EL (cell line): ENCODE measurements at regions not wholly inside any gene's neighbourhood (a gene's known extent, or its start where the extent isn't known, plus 50 kb on each side); places are given as distances from the start of the nearest gene placed in this dataset.
"Not testable (repeated sequence)": the region's sequence is repeated elsewhere in the genome, so short reads cannot be mapped to it uniquely, and the experiment has no call there.

Source experiments
- DNase-seq: peaks from one replicate; pipeline ENCODE4 v3.0.0-alpha.2; 2016

DNA sequence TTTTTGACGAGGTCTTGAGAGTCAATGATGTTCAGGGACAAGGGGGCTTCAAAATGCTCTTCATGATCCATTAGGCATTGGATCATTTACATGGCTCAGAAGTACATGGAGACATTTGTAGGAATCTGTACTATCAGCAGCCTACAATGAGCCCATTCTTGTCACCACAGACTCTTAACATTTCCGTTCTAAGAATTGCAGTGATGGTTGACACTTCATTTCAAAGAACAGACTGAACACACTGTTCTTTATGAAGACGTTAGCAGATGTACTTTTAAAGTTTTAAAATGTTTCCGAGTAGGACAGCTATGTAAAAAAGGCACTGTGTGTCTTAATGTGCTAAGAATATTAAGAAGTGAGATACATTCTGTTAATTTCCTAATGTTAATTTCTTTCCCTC lies 97.3 kb upstream of the GOT2 start:
- DNase-seq = no peak

DNA sequence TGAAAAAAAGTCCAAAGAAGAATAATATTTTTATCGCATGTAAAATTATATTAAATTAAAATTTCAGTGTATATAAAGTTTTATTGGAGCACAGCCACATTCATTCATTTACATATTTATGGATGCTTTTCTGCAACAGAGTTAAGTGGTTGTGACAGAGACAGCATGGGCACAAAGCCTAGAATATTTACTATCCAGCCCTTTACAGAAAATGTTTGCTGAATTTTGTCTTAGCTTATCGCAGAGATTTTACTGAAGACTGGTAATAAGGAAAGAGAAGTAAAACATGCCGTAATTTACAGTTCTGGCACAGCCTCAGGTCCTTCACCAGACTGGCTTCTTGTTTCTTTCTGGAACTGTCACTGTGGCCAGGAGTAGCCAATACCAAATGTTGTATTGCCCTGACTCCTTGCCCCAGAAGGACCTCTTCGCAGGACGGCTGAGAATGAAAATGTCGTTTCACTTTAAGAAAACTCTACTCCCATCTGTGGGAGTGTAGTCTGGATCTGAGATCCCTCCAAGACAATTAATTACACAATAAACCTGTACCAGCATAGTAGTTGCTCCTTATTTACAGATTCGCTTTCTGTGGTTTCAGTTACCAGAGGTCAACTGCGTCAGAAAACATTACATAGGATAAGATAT lies 94.9 kb upstream of the GOT2 start:
- DNase-seq = no peak

DNA sequence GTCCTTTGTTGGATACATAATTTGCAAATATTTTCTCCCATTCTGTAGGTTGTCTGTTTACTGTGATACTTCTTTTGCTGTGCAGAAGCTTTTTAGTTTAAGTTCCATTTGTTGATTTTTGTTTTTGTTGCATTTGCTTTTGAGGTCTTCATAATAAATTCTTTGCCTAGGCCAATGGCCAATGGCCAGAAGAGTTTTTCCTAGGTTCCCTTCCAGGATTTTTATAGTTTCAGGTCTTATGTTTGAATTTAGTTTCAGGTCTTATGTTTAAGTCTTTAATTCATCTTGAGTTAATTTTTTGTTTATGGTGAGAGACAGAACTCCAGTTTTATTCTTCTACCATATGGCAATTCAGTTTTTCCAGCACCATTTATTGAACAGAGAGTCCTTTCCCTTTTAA lies 90.1 kb upstream of the GOT2 start:
- no peak for DNase-seq

DNA sequence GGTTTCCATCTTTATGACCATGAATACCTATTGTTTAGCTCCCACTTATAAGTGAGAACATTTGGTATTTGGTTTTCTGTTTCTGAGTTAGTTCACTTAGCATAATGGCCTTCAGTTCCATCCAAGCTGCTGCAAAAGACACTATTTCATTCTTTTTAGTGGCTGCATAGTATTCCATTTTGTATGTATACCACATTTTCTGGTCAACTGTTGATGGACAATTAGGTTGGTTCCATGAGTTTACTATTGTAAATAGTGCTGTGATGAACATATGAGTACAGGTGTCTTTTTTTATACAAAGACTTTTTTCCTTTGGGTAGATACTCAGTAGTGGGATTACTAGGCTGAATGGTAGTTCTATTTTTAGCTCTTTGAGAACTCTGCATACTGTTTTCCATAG lies 87.8 kb upstream of the GOT2 start:
- DNase-seq = no peak

DNA sequence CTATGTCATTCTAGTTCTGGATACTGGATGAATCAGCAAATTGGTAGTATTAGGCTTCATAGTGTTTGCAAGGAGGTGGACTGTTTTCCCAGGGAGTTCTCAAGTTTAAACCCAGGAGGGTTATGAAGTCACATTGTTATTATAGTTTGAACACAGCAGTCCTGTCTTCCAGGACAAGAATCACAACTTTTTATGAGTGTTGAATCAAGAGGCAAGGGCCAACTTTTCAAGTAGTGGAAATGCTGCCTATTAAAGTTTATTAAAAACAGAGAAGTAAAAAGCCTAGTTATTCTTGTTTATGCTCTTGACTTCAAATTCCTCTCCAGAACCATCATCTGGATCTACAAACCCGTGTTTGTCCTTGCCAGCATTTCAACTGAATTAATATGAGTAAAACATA lies 86.3 kb upstream of the GOT2 start:
- DNase-seq = no peak

DNA sequence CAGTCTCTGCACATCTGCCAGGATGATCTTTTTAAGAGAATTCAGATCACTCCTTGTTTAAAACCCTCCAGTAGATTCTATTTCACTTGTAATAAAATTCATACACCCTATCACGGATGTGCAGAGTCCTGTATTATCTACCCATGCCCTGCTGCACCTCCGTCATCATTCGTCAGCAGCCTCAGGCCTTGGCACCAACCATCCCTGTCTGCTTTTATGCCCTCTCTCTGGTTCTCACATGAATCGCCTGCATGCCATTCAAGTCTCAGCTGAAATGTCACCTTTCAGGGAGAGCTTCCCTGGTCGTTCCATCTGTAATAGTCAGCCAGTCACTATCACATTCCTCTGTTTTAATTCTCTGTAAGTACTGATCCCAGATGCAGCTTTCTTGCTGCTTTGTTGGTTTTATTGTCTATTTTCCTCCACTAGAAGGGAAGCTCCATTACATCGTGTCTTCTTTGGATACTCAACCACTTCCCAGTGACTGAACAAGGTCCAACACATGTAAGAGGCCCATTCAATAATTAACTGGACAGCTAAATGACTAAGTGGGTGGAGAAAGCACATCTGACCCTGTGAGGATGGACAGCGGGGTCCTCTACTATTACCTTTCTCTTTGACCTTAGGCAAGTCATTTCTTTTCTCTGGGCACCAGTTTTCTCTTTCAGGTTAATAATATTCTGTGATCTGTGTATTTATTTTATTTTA lies 81.2 kb upstream of the GOT2 start:
- peak; percentile 49 for DNase-seq

DNA sequence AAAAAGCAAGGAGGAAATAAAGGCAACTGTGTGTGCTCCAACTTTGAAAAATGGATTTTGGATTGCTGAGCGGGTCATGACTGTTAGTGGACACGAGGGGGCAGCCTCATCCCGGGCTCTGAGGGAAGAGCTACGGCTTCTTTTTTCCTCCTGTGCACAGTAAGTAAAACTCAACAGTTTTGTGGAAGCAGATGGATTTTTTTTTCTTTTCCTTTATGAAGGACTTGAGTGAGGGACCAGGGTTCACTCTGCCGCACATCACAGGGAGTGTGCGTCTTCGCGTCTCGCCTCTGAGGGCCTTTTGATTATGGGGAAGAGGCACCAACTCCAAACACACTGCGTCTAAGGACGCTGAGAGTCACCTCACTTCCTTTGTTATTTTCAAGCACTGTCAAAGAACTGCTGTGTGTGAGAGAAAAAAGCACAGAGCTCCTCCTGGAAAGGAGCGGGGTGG lies 80.3 kb upstream of the GOT2 start:
- peak; percentile 57 for DNase-seq

DNA sequence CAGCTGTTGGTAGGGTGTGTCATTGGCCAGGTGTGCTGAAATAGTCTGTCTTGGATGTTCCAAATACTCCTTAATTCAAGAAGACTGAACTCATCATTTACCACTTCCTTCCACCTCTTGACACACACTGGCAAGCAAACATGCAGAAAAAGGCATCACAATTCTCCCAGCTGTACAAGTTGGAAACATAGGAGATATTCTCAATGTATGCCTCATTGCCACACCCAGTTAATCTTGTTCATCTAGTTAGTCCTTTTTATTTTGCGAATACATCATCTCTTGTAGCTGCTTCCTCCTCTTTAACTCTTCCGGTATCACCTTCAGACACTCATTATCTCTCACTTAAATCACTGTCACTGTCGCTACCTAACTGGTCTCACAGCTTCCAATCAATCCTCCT lies 75.1 kb upstream of the GOT2 start:
- no peak for DNase-seq

DNA sequence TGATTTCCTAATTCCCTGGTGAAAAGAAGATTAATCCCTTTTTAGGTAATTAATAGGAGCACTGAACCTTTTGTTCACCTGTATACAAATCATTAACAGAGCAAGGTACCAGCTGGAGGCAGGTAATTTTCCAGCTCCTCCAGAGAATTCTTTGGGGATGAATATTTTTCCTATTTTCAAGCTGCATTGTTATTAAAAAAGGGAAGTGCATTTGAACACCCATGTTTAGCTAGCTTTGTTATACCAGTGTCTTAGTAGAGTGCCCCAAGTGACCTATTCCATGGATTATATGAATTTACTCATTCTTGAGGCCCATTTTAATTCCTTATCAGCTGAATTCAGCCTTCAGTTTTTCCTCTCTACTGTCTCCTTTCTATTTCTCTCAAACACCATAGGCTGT lies 73.2 kb upstream of the GOT2 start:
- no peak for DNase-seq

DNA sequence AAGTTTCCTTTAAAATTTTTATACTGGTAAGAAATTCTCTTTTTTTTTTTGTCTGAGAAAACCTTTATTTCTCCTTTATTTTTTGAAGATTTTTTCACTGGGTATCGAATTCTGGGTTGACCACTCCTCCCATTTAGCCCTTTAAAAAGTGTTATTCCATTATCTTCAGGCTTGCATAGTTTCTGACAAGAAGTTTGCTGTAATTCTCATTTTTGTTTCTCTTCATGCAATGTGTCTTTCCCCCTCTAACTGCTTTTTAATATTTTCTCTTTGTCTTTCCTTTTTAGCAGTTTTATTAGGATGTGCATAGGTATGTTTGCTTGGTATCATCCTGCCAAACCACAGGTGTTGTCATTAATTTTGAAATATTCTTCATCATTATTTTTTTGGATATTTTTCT lies 67.7 kb upstream of the GOT2 start:
- no peak for DNase-seq

DNA sequence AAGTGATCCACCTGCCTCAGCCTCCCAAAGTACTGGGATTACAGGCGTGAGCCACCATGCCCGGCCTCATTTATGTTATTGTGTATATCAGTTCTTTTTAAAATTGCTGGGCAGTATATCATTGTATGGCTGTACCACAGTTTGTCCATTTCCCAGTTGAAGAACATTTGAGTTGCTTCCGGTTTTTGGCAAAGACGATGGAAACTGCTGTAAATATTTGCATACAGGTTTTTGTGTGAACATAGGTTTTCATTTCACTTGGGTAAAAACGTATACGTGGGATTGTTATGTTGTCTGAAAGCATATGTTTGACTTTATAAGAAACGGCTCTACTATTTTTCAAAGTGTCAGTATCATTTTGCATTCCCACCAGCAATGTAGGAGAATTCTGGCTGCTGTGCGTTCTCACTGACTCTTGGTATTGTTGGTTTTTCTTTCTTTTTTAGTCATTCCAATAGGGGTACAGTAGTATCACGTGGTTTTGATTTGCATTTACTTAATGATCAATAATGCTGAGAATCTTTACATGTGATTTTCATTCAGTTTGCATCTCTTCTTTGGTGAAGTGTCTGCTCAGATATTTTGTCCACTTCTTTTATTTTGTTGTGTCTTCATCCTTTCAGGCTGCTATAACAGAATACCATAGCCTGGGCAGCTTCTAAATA lies 63.2 kb upstream of the GOT2 start:
- no peak for DNase-seq

DNA sequence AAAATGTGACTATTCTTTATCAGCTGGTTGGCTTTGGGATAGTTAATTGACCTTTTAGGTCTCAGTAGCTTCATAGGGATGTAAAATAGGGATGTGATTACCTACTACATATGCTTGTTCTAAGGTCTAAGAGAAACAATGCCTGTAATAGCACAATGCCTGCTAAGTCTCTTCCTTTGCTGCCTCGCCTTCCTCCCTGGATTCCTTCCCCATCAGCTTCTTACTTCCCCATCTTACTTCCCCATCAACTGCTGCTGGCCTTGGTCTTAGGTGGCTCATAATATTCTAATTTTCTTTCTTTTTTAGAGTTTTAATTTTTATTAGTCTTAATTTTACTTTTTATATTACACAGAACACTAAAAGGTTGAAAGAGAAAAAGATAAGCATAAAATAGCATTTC lies 59.2 kb upstream of the GOT2 start:
- DNase-seq = no peak

DNA sequence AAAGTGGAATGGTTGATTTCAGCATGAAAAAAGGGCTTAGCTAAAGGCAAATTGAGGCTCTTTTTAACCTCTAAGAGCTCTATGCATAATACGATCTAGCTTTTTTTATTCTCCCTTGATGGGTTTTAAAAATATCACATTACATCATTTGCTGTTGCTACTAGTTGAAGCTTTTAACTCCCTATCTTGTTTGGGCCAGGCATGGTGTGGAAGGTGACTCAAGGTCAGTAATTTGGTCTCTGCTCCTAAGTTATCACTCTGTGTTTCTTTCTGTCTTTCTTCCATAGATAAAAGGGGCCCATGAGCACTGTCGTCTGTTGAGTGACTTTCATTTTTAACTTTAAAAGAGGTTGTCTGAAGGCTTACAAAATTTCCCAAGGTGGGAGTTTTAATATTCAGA lies 58.1 kb upstream of the GOT2 start:
- no peak for DNase-seq

DNA sequence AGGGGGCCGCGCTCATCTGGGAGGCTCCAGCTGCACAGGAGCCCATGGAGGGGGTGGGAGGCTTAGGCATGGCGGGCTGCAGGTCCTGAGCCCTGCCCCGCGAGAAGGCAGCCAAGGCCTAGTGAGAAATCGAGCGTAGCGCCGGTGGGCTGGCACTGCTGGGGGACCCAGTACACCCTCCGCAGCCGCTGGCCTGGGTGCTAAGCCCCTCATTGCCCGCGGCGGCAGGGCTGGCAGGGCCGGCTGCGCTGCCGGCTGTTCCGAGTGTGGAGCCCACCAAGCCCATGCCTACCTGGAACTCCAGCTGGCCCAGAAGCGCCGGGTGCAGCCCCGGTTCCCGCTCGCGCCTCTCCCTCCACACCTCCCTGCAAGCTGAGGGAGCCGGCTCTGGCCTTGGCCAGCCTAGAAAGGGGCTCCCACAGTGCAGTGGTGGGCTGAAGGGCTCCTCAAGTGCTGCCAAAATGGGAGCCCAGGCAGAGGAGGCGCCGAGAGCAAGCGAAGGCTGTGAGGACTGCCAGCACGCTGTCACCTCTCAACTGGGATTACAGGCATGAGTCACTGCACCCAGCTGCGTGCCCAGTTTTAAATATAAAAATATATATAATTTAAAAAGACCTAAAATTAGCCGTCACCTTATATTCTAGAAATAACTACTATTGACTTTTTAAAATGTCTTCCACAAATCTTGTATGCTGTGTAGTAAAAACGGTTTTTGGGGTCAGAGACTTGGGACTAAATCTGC lies 56.9 kb upstream of the GOT2 start:
- DNase-seq = not testable (repeated sequence)

DNA sequence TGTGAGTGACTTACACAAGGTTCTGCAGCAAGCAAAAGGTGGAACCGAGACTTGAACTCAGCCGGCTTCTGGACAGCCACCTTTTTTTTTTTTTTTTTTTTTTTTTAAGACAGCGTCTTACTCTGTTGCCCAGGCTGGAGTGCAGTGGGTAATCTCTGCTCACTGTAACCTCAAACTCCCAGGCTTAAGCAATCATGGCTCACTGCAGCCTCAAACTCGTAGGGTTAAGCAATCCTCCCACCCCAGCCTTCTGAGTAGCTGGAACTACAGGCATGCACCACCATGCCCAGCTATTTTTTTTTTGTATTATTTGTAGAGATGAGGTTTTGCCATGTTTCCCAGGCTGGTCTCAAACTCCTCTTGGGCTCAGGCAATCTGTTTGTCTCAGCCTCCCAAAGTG lies 55.2 kb upstream of the GOT2 start:
- DNase-seq = no peak
